ENCODE measurements at regions not wholly inside any gene's neighbourhood (a gene's known extent, or its start where the extent isn't known, plus 50 kb on each side); places are given as distances from the start of the nearest gene placed in this dataset.

GRCh38 chr16:54792811-54793210, 137.9 kb upstream of the IRX5 start:
- no peak for DNase-seq (ENCODE audit: low spot score)
- H3K4me3 ChIP-seq: no peak overlapping the region
- H3K36me3 ChIP-seq: no peaks in the 10 kb centered on the region
- TF ChIP-seq CTCF (IDR thresholded peaks at IDR 0.05): no peak
- H3K9me3 ChIP-seq: no peaks in the 10 kb centered on the region
- no peak overlapping the region for H3K27ac ChIP-seq
- peaks cover 0 to 21% of the 10 kb centered on the region in 2 donors for H3K4me1 ChIP-seq (ENCODE audit: control insufficient read depth in 1 of 2, low read depth in 2 of 2)
- no peak for ATAC-seq (ENCODE audit: insufficient number of reproducible peaks, low FRiP score, low read depth)
- no peaks in the 10 kb centered on the region for H3K27me3 ChIP-seq (replicated peaks; ENCODE audit: insufficient read depth)

GRCh38 chr16:54787045-54787444, 143.6 kb upstream of the IRX5 start:
- ATAC-seq (ENCODE audit: insufficient number of reproducible peaks, low FRiP score, low read depth) (no peak), DNase-seq (ENCODE audit: low spot score) (no peak)
- H3K27me3 ChIP-seq (replicated peaks; ENCODE audit: insufficient read depth): no peaks in the 10 kb centered on the region
- TF ChIP-seq CTCF (IDR thresholded peaks at IDR 0.05): no peak
- no peak overlapping the region for H3K4me3 ChIP-seq
- no peaks in the 10 kb centered on the region for H3K36me3 ChIP-seq
- peaks cover 6% of the 10 kb centered on the region for H3K9me3 ChIP-seq
- H3K27ac ChIP-seq: no peak overlapping the region
- no peaks in the 10 kb centered on the region for H3K4me1 ChIP-seq (ENCODE audit: control insufficient read depth in 1 of 2, low read depth in 2 of 2)

- TF ChIP-seq CTCF (IDR thresholded peaks at IDR 0.05): no peak
- Histone ChIP-seq H3K4me3 (no peak overlapping the region), H3K27ac (no peak overlapping the region), H3K36me3 (no peaks in the 10 kb centered on the region), H3K4me1 (ENCODE audit: control insufficient read depth in 1 of 2, low read depth in 2 of 2) (no peaks in the 10 kb centered on the region), H3K9me3 (peaks cover 6% of the 10 kb centered on the region), H3K27me3 (replicated peaks; ENCODE audit: insufficient read depth) (no peaks in the 10 kb centered on the region)
- DNase-seq (ENCODE audit: low spot score) (no peak), ATAC-seq (ENCODE audit: insufficient number of reproducible peaks, low FRiP score, low read depth) (no peak)
Observed at GRCh38 chr16:54783980-54784379, 146.7 kb upstream of the IRX5 start.

- Histone ChIP-seq H3K27ac (no peak overlapping the region), H3K36me3 (no peaks in the 10 kb centered on the region), H3K4me1 (ENCODE audit: control insufficient read depth in 1 of 2, low read depth in 2 of 2) (no peaks in the 10 kb centered on the region), H3K4me3 (no peak overlapping the region), H3K9me3 (peaks cover 6% of the 10 kb centered on the region), H3K27me3 (replicated peaks; ENCODE audit: insufficient read depth) (no peaks in the 10 kb centered on the region)
- no peak for DNase-seq (ENCODE audit: low spot score)
- no peak for ATAC-seq (ENCODE audit: insufficient number of reproducible peaks, low FRiP score, low read depth)
- no peak for TF ChIP-seq CTCF (IDR thresholded peaks at IDR 0.05)
Observed at GRCh38 chr16:54783226-54783625, 147.4 kb upstream of the IRX5 start.

- DNase-seq (ENCODE audit: low spot score): no peak
- TF ChIP-seq CTCF (IDR thresholded peaks at IDR 0.05): no peak
- H3K4me1 ChIP-seq (ENCODE audit: control insufficient read depth in 1 of 2, low read depth in 2 of 2): no peaks in the 10 kb centered on the region
- no peaks in the 10 kb centered on the region for H3K9me3 ChIP-seq
- ATAC-seq (ENCODE audit: insufficient number of reproducible peaks, low FRiP score, low read depth): no peak
- H3K27me3 ChIP-seq (replicated peaks; ENCODE audit: insufficient read depth): no peaks in the 10 kb centered on the region
- no peak overlapping the region for H3K27ac ChIP-seq
- H3K4me3 ChIP-seq: no peak overlapping the region
- H3K36me3 ChIP-seq: no peaks in the 10 kb centered on the region
Observed at GRCh38 chr16:54780266-54780665, 150.4 kb upstream of the IRX5 start.

Data from thoracic aorta (tissue), 2 donors.